Panc1 (cell line): ENCODE measurements at regions not wholly inside any gene's neighbourhood (a gene's known extent, or its start where the extent isn't known, plus 50 kb on each side); places are given as distances from the start of the nearest gene placed in this dataset.
"Not testable (repeated sequence)": the region's sequence is repeated elsewhere in the genome, so short reads cannot be mapped to it uniquely, and the experiment has no call there.

Experiments
- ATAC-seq: fragments of 200-7000 bp; cut with Tn5 transposase; 2 replicates; pipeline ENCODE4 v1.9.1; 2020; ENCODE audit warnings: mild to moderate bottlenecking, moderate library complexity
- BruUV-seq: library from RNA; stranded (reverse); fragments of 400-500 nt; replicated peaks from 2 replicates; lab custom pipeline; 2021; lab: Mats Ljungman, UMichigan
- CTCF ChIA-PET: fragments of 300-600 bp; sonication (Branson Sonifier 250); formaldehyde crosslinking; loops from one replicate; lab custom pipeline; 2022; ENCODE audit warnings: antibody characterized with exemption; lab: Charles Lee
- POLR2A ChIA-PET: fragments of 300-600 bp; sonication (Branson Sonifier 250); formaldehyde crosslinking; loops from one replicate; lab custom pipeline; 2022; ENCODE audit warnings: antibody characterized with exemption; lab: Charles Lee
- DNase-seq: peaks from one replicate; pipeline ENCODE4 v3.0.0-alpha.2; 2010; ENCODE audit warnings: low read depth, low spot score
- H3K27ac ChIP-seq: 2 replicates; pipeline ENCODE4 v1.5.1; 2011; ENCODE audit warnings: mild to moderate bottlenecking, low read length, inconsistent platforms
- H3K27me3 ChIP-seq: fragments of 200-500 bp; sonication (Bioruptor generic); 2 replicates; pipeline ENCODE4 v1.6.0; 2014; ENCODE audit warnings: low read length, inconsistent platforms; ENCODE audit not compliant: control insufficient read depth, insufficient read depth
- H3K36me3 ChIP-seq: fragments of 200-500 bp; sonication (Bioruptor generic); 2 replicates; pipeline ENCODE4 v1.5.1; 2014; ENCODE audit warnings: inconsistent platforms, mild to moderate bottlenecking, low read length, moderate library complexity; ENCODE audit not compliant: control insufficient read depth, insufficient read depth
- H3K4me1 ChIP-seq: 2 replicates; pipeline ENCODE4 v1.5.1; 2011; ENCODE audit warnings: inconsistent platforms, mild to moderate bottlenecking, low read length, moderate library complexity; ENCODE audit not compliant: control insufficient read depth, insufficient read depth
- H3K4me3 ChIP-seq, 2 experiments: 2 replicates each; pipeline ENCODE4 v1.5.1; 2011 to 2012; ENCODE audit warnings: low read depth in 2 of 2, low read length in 2 of 2, mild to moderate bottlenecking in 2 of 2, inconsistent platforms in 1 of 2, moderate library complexity in 1 of 2
- H3K9me3 ChIP-seq: fragments of 200-500 bp; sonication (Bioruptor generic); 2 replicates; pipeline ENCODE4 v1.5.1; 2014; ENCODE audit warnings: low read depth, mild to moderate bottlenecking, inconsistent platforms, low read length, moderate library complexity; ENCODE audit not compliant: control insufficient read depth, insufficient read depth
- CTCF ChIP-seq: fragments of 450-650 bp; IDR thresholded peaks from 2 replicates; pipeline ENCODE4 v1.5.1; 2017; ENCODE audit warnings: mild to moderate bottlenecking
- POLR2AphosphoS5 ChIP-seq: IDR thresholded peaks from 2 replicates; pipeline ENCODE4 v1.6.1; 2012; ENCODE audit warnings: mild to moderate bottlenecking, low read depth, low read length, moderate library complexity
- REST ChIP-seq, 2 experiments: IDR thresholded peaks; 2 replicates each; pipeline ENCODE4 v1.6.1; 2011 to 2012; ENCODE audit warnings: low read depth in 2 of 2, control low read depth in 1 of 2, low read length in 1 of 2, mild to moderate bottlenecking in 1 of 2, moderate library complexity in 1 of 2; ENCODE audit not compliant: insufficient read depth in 1 of 2
- SIN3A ChIP-seq: IDR thresholded peaks from 2 replicates; pipeline ENCODE4 v1.6.1; 2012; ENCODE audit warnings: low read depth, mild to moderate bottlenecking, low read length, moderate library complexity, borderline replicate concordance; ENCODE audit not compliant: insufficient read depth
- TCF7L2 ChIP-seq: IDR thresholded peaks from 2 replicates; pipeline ENCODE4 v1.6.1; 2011; ENCODE audit warnings: mild to moderate bottlenecking, low read depth, low read length, inconsistent platforms
- in situ Hi-C: cut with HindIII; loops from 2 replicates; pipeline ENCODE4 v1.10.0; 2016; ENCODE audit warnings: low sequenced_read_pairs, low pct_unique_long_range_greater_than_20kb
- intact Hi-C: fragments of 100-400 bp; cut with micrococcal nuclease; formaldehyde crosslinking; loops from one replicate; pipeline ENCODE4 v1.10.0; 2022; ENCODE audit not compliant: unreplicated experiment

- no peaks in the 10 kb centered on the region for H3K27me3 ChIP-seq
- POLR2A ChIA-PET = no interaction called here
Observed at GRCh38 chr2:195570329-195570728, 86.7 kb upstream of the SLC39A10 start.

GRCh38 chr2:195569255-195569654, 87.8 kb upstream of the SLC39A10 start:
- ATAC-seq = no peak
- in situ Hi-C loops = no loop called here
- no peaks in the 10 kb centered on the region; the same call in 1 of the 2 replicates for H3K4me1 ChIP-seq

More at GRCh38 chr2:195570329-195570728, 86.7 kb upstream of the SLC39A10 start:
- BruUV-seq = no TSS peak
- ATAC-seq (no peak), DNase-seq (no peak)
- no peaks in the 10 kb centered on the region for H3K36me3 ChIP-seq
- no peak for TF ChIP-seq SIN3A
- no peak for TF ChIP-seq POLR2AphosphoS5
- in situ Hi-C loops = no loop called here
- CTCF ChIA-PET = no interaction called here
- H3K9me3 ChIP-seq = no peaks in the 10 kb centered on the region
- H3K27ac ChIP-seq = no peak overlapping the region
- intact Hi-C loops = no loop called here
- H3K4me3 ChIP-seq = no peak overlapping the region
- no peaks in the 10 kb centered on the region; the same call in 1 of the 2 replicates for H3K4me1 ChIP-seq

GRCh38 chr2:195564625-195565135, 92.3 kb upstream of the SLC39A10 start:
- CTCF ChIA-PET, H3K27ac ChIP-seq, H3K9me3 ChIP-seq, BruUV-seq, ATAC-seq, DNase-seq, intact Hi-C loops, H3K36me3 ChIP-seq, in situ Hi-C loops, POLR2A ChIA-PET, H3K4me3 ChIP-seq, H3K27me3 ChIP-seq: not testable (repeated sequence)
- H3K4me1 ChIP-seq = peaks cover 16% of the 10 kb centered on the region; the same call in 1 of the 2 replicates

More at GRCh38 chr2:195569255-195569654, 87.8 kb upstream of the SLC39A10 start:
- CTCF ChIA-PET = no interaction called here
- POLR2A ChIA-PET = no interaction called here
- Histone ChIP-seq H3K9me3 (no peaks in the 10 kb centered on the region), H3K27me3 (no peaks in the 10 kb centered on the region), H3K36me3 (no peaks in the 10 kb centered on the region), H3K4me3 (no peak overlapping the region), H3K27ac (no peak overlapping the region)
- no TSS peak for BruUV-seq
- no peak for TF ChIP-seq CTCF
- no peak for TF ChIP-seq SIN3A
- no peak for TF ChIP-seq TCF7L2
- no peak for TF ChIP-seq POLR2AphosphoS5
- TF ChIP-seq REST (IDR thresholded peaks at IDR 0.05; ENCODE audit: insufficient read depth in 1 of 2, low read depth in 2 of 2, low read length in 1 of 2) = no peak
- no peak for DNase-seq
- intact Hi-C loops = no loop called here
